ENCODE measurements at regions not wholly inside any gene's neighbourhood (a gene's known extent, or its start where the extent isn't known, plus 50 kb on each side); places are given as distances from the start of the nearest gene placed in this dataset.

GRCh38 chr2:224324604-224325003 is 77.3 kb downstream of the FAM124B start:
- TF ChIP-seq CTCF (IDR thresholded peaks at IDR 0.05; ENCODE audit: low read length) (no peak), EZH2 (IDR thresholded peaks at IDR 0.05; ENCODE audit: borderline replicate concordance, low read length) (no peak)

All from OCI-LY1 (cell line).